ENCODE measurements at regions not wholly inside any gene's neighbourhood (a gene's known extent, or its start where the extent isn't known, plus 50 kb on each side); places are given as distances from the start of the nearest gene placed in this dataset.

DNA sequence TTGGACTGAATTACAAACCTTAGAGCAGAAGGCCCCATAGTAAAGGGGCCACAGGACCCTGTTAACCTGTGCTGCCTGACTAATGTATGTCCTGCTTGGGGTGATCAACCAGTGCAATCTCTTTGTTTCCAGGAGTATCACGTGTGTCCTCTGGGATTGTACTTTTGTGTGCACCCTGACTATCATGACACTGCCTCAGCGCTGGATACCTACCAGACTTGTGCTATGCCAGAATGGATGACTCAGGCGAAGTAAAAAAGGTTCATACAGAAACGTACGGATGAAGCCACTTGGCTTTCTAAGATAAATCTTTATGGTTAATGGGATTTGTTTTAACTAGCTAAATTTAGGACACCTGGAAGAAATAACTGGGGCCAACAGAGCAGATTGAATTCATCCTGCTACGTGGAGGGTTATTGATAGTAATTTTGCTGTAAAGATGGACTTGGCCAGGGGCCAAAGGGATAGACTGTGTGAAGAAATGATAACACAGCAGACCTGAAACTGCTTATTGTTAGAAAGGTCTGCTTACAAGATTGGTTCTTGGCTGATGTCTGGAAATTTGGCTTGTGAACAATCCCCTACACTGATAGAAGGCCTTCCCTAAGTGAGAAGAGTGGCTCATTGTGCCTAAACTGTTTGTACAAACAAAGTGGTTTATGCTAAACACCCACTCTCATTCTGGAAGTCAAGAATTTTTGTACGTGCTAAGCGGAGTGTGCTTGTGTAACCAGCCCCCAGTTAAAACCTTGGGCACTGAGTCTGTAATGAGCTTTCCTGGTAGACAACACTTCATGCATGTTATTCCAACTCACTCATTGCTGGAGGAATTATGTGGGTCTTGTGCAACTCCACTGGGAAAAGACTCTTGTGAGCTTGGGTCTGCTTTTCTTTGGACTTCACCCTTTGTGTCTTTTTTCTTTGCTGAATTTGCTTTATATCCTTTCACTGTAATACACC lies 750.5 kb upstream of the HTR2C start:
- Histone ChIP-seq H3K9me3 (no peaks in the 10 kb centered on the region), H3K27me3 (no peaks in the 10 kb centered on the region), H3K36me3 (replicated peaks in 1 of 2; ENCODE audit: insufficient read depth in 1 of 2, low read depth in 2 of 2) (no peaks in the 10 kb centered on the region), H3K4me1 (no peaks in the 10 kb centered on the region), H3K27ac (no peak overlapping the region), H3K4me3 (no peak overlapping the region)
- DNase-seq (no peak), ATAC-seq (no peak)
- TF ChIP-seq POLR2A (IDR thresholded peaks at IDR 0.05), result no peak
- TF ChIP-seq, protein P1, sequence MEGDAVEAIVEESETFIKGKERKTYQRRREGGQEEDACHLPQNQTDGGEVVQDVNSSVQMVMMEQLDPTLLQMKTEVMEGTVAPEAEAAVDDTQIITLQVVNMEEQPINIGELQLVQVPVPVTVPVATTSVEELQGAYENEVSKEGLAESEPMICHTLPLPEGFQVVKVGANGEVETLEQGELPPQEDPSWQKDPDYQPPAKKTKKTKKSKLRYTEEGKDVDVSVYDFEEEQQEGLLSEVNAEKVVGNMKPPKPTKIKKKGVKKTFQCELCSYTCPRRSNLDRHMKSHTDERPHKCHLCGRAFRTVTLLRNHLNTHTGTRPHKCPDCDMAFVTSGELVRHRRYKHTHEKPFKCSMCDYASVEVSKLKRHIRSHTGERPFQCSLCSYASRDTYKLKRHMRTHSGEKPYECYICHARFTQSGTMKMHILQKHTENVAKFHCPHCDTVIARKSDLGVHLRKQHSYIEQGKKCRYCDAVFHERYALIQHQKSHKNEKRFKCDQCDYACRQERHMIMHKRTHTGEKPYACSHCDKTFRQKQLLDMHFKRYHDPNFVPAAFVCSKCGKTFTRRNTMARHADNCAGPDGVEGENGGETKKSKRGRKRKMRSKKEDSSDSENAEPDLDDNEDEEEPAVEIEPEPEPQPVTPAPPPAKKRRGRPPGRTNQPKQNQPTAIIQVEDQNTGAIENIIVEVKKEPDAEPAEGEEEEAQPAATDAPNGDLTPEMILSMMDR (IDR thresholded peaks at IDR 0.05), result no peak
- intact Hi-C loops (cut with DNase I), result no loop called here
- 65% methylated on average over 7 to 8 of the region's 8 CpGs for WGBS, 2 donors

DNA sequence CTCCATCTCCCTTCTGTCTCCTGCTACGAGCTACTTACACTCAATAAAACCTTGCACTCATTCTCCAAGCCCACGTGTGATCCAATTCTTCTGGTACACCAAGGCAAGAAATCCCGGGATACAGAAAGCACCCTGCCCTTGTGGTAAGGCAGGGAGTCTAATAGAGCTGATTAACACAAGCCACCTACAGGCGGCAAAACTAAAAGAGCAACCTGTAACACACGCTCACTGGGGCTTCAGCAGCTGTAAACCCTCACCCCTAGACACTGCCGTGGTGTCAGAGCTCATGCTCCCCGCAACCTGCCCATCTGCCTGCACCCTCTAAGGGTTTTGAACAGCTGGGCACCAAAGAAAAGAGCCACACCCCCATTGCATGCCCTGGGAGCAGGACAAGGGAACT lies 755.4 kb upstream of the HTR2C start:
- DNase-seq (no peak), ATAC-seq (no peak)
- Histone ChIP-seq H3K27me3 (no peaks in the 10 kb centered on the region), H3K4me3 (no peak overlapping the region), H3K4me1 (no peaks in the 10 kb centered on the region), H3K27ac (no peak overlapping the region), H3K9me3 (no peaks in the 10 kb centered on the region), H3K36me3 (replicated peaks in 1 of 2; ENCODE audit: insufficient read depth in 1 of 2, low read depth in 2 of 2) (no peaks in the 10 kb centered on the region)
- WGBS, 2 donors, result 32 to 51% methylated on average over 5 to 7 of the region's 7 CpGs
- TF ChIP-seq, protein P1 (IDR thresholded peaks at IDR 0.05), result no peak
- TF ChIP-seq POLR2A (IDR thresholded peaks at IDR 0.05), result no peak
- intact Hi-C loops (cut with DNase I), result no loop called here

DNA sequence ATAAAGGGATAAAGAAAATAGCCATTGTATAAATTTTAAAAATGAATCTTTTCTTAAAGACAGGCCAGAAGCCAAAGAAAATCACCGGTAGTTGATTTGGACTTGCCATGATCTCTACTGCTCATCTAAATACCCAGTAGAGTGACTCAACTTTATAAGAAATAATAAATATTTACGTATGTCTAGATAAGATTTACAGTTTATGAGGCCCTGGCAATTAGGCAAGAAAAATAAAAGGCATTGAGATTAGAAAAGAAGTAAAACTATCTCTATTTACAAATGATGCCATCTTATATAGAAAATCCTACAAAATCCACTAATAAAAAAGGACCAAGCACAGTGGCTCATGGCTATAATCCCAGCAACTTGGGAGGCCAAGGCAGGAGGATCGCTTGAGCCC lies 765.5 kb upstream of the HTR2C start:
- TF ChIP-seq POLR2A (IDR thresholded peaks at IDR 0.05), result no peak
- TF ChIP-seq, protein P1 (IDR thresholded peaks at IDR 0.05), result no peak

DNA sequence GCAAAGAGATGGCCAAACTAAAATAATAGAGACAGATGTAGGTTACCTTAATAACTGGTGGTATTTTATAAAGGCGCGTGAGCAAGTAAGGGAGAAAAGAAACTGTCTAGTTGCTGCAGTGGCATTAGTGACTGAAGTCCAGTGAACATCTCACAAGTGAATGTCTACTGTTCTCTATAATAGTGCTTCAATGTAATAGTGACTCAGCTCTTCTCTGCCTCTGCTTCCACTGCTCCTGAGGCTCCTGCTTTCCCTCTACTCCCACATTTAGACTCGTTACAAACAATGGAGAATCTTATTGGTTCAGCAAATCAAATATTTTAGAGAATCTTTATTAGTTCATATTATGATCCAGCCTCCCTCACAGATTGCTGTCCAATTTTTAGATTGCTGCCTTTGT lies 779.1 kb upstream of the HTR2C start:
- TF ChIP-seq POLR2A (IDR thresholded peaks at IDR 0.05), result no peak
- TF ChIP-seq, protein P1 (IDR thresholded peaks at IDR 0.05), result no peak
- Histone ChIP-seq H3K36me3 (replicated peaks in 1 of 2; ENCODE audit: insufficient read depth in 1 of 2, low read depth in 2 of 2) (no peaks in the 10 kb centered on the region), H3K27ac (no peak overlapping the region), H3K4me1 (no peaks in the 10 kb centered on the region), H3K27me3 (no peaks in the 10 kb centered on the region), H3K4me3 (no peak overlapping the region), H3K9me3 (no peaks in the 10 kb centered on the region)
- 75 to 81% methylated on average over 3 of the region's 3 CpGs for WGBS, 2 donors
- ATAC-seq (no peak), DNase-seq (no peak)
- intact Hi-C loops (cut with DNase I), result no loop called here

More for the DNA sequence above, 765.5 kb upstream of the HTR2C start:
- Histone ChIP-seq H3K9me3 (no peaks in the 10 kb centered on the region), H3K36me3 (replicated peaks in 1 of 2; ENCODE audit: insufficient read depth in 1 of 2, low read depth in 2 of 2) (no peaks in the 10 kb centered on the region), H3K27ac (no peak overlapping the region), H3K27me3 (no peaks in the 10 kb centered on the region), H3K4me1 (no peaks in the 10 kb centered on the region), H3K4me3 (no peak overlapping the region)
- 71 to 73% methylated on average over 3 of the region's 3 CpGs for WGBS, 2 donors
- DNase-seq (no peak), ATAC-seq (no peak)
- intact Hi-C loops (cut with DNase I), result no loop called here

DNA sequence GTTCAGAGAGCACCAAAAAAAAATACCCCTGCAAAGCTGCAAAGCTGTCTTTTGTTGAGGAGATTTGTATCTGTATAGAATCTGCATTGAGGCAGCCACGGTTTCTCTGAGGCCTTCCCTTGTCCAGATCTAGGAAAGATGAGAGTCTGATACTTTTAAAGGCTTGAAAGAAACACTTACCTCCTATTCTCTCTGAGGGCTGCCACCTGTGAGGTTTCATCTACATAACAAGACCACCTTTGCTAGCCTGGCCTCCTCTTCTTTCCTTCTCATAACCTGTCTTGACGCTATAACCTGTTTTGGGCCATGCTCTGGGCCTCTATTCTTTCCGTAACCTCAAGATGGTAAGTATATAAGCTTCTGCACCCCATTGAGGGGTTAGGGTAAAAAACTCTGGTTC lies 779.6 kb upstream of the HTR2C start:
- Histone ChIP-seq H3K27me3 (no peaks in the 10 kb centered on the region), H3K4me3 (no peak overlapping the region), H3K9me3 (no peaks in the 10 kb centered on the region), H3K27ac (no peak overlapping the region), H3K4me1 (no peaks in the 10 kb centered on the region), H3K36me3 (replicated peaks in 1 of 2; ENCODE audit: insufficient read depth in 1 of 2, low read depth in 2 of 2) (no peaks in the 10 kb centered on the region)
- no peak for DNase-seq
- TF ChIP-seq POLR2A (IDR thresholded peaks at IDR 0.05), result no peak
- TF ChIP-seq, protein P1 (IDR thresholded peaks at IDR 0.05), result no peak
- intact Hi-C loops (cut with DNase I), result no loop called here
- 61 to 69% methylated on average over 3 of the region's 3 CpGs for WGBS, 2 donors
- ATAC-seq, result no peak
